Motor neuron (in vitro differentiated cells): ENCODE measurements at regions not wholly inside any gene's neighbourhood (a gene's known extent, or its start where the extent isn't known, plus 50 kb on each side); places are given as distances from the start of the nearest gene placed in this dataset.

ENCODE experiments used
- ATAC-seq, 8 experiments: fragments of 200-7000 bp; cut with Tn5 transposase; replicated peaks in 6 of 8; 2 replicates each; pipeline ENCODE4 v1.8.0; 2021; ENCODE audit warnings: mild to moderate bottlenecking in 8 of 8, moderate library complexity in 8 of 8
- H3K27ac ChIP-seq, 2 donors: fragments of 250-450 bp; sonication (Bioruptor Pico); 2 replicates each; pipeline ENCODE4 v1.9.0; 2021; ENCODE audit warnings: antibody characterized with exemption in 2 of 2, mild to moderate bottlenecking in 2 of 2, moderate library complexity in 1 of 2
- H3K4me1 ChIP-seq, 2 donors: fragments of 250-450 bp; sonication (Bioruptor Pico); replicated peaks in 1 of 2; 2 replicates each; pipeline ENCODE4 v1.6.1; 2021; ENCODE audit warnings: antibody characterized with exemption in 2 of 2, mild to moderate bottlenecking in 2 of 2, moderate library complexity in 1 of 2
- H3K4me3 ChIP-seq, 5 donors: fragments of 250-450 bp; sonication (Bioruptor Pico); 2 replicates each; pipeline ENCODE4 v1.9.0; 2021; ENCODE audit warnings: antibody characterized with exemption in 5 of 5, mild to moderate bottlenecking in 5 of 5, moderate library complexity in 4 of 5
- whole genome bisulfite sequencing, 10 experiments: fragments of 450-650 bp; shearing (Covaris generic); methylation state at CpG; one replicate each; pipeline ENCODE4 v1.0.0; 2022; 5-methylcytosine and 5-hydroxymethylcytosine counted together
- in situ Hi-C, 9 experiments: fragments of 400-800 bp; cut with MboI; loops; one replicate each; pipeline ENCODE4 v1.15.0; 2021; ENCODE audit warnings: low sequenced_read_pairs in 9 of 9, low pct_unique_long_range_greater_than_20kb in 2 of 9; ENCODE audit not compliant: unreplicated experiment in 9 of 9

GRCh38 chr12:66965621-66966020 lies 286.7 kb upstream of the GRIP1 start:
- 0 to 83% (median 29%) methylated on average over 1 of the region's 1 CpG; no CpG with 5 or more reads in 6 of the 10 experiments for WGBS, 10 experiments
- in situ Hi-C loops = no loop called here
- peak in 5 of 8 experiments; percentile 79 to 99 (median 94) for ATAC-seq
- peaks cover 0 to 18% of the 10 kb centered on the region in 2 donors for H3K4me1 ChIP-seq
- H3K4me3 ChIP-seq = no peak overlapping the region
- H3K27ac ChIP-seq = no peak overlapping the region

GRCh38 chr12:66971816-66972215 lies 292.9 kb upstream of the GRIP1 start:
- no peak for ATAC-seq
- in situ Hi-C loops = no loop called here
- H3K4me3 ChIP-seq = no peak overlapping the region
- H3K4me1 ChIP-seq = peaks cover 0 to 1% of the 10 kb centered on the region in 2 donors
- no peak overlapping the region for H3K27ac ChIP-seq
- WGBS, 10 experiments = 0 to 100% (median 78%) methylated on average over 2 to 5 of the region's 5 CpGs

- Histone ChIP-seq H3K4me3 (no peak overlapping the region), H3K27ac (no peak overlapping the region), H3K4me1 (no peaks in the 10 kb centered on the region)
- no peak for ATAC-seq
- in situ Hi-C loops = no loop called here
Observed at GRCh38 chr12:66976526-66976925, 292.6 kb upstream of the CAND1 start.

- 0 to 80% (median 0%) methylated on average over 1 of the region's 1 CpG; no CpG with 5 or more reads in 3 of the 10 experiments for WGBS, 10 experiments
- H3K4me1 ChIP-seq = peaks cover 2 to 4% of the 10 kb centered on the region in 2 donors
- H3K4me3 ChIP-seq = no peak overlapping the region
- no peak overlapping the region for H3K27ac ChIP-seq
- no peak for ATAC-seq
- in situ Hi-C loops = no loop called here
Observed at GRCh38 chr12:66978802-66979201, 290.4 kb upstream of the CAND1 start.

GRCh38 chr12:66979251-66979650 lies 289.9 kb upstream of the CAND1 start:
- H3K4me3 ChIP-seq = no peak overlapping the region
- peaks cover 3 to 7% of the 10 kb centered on the region in 2 donors for H3K4me1 ChIP-seq
- WGBS, 10 experiments = 21 to 100% (median 76%) methylated on average over 1 to 4 of the region's 4 CpGs
- in situ Hi-C loops = no loop called here
- ATAC-seq = no peak
- H3K27ac ChIP-seq = no peak overlapping the region

GRCh38 chr12:66984077-66984476 lies 285.1 kb upstream of the CAND1 start:
- 0 to 94% (median 58%) methylated on average over 1 to 2 of the region's 2 CpGs; no CpG with 5 or more reads in 2 of the 10 experiments for WGBS, 10 experiments
- in situ Hi-C loops = no loop called here
- H3K4me1 ChIP-seq = peaks cover 3 to 12% of the 10 kb centered on the region in 2 donors
- peak in 5 of 8 experiments; percentile 19 to 76 (median 39) for ATAC-seq
- H3K27ac ChIP-seq = peak overlapping the region in 1 of 2 donors; percentile 28
- no peak overlapping the region for H3K4me3 ChIP-seq

GRCh38 chr12:66984962-66985361 lies 284.2 kb upstream of the CAND1 start:
- Histone ChIP-seq H3K27ac (no peak overlapping the region), H3K4me1 (peaks cover 3 to 12% of the 10 kb centered on the region in 2 donors), H3K4me3 (no peak overlapping the region)
- WGBS, 10 experiments = 8 to 100% (median 83%) methylated on average over 1 to 3 of the region's 3 CpGs; no CpG with 5 or more reads in 1 of the 10 experiments
- peak in 1 of 8 experiments; percentile 17 for ATAC-seq
- in situ Hi-C loops = no loop called here

GRCh38 chr12:66999141-66999540 lies 270.0 kb upstream of the CAND1 start:
- 0 to 100% (median 81%) methylated on average over 1 of the region's 1 CpG for WGBS, 10 experiments
- in situ Hi-C loops = no loop called here
- Histone ChIP-seq H3K27ac (no peak overlapping the region), H3K4me1 (peaks cover 8 to 10% of the 10 kb centered on the region in 2 donors), H3K4me3 (no peak overlapping the region)
- no peak for ATAC-seq

GRCh38 chr12:67001251-67001650 lies 267.9 kb upstream of the CAND1 start:
- Histone ChIP-seq H3K27ac (no peak overlapping the region), H3K4me3 (no peak overlapping the region), H3K4me1 (peaks cover 8 to 10% of the 10 kb centered on the region in 2 donors)
- peak in 5 of 8 experiments; percentile 20 to 63 (median 46) for ATAC-seq
- in situ Hi-C loops = no loop called here
- WGBS, 10 experiments = 0 to 80% (median 21%) methylated on average over 1 to 2 of the region's 2 CpGs; no CpG with 5 or more reads in 4 of the 10 experiments

GRCh38 chr12:67002720-67003119 lies 266.4 kb upstream of the CAND1 start:
- Histone ChIP-seq H3K27ac (no peak overlapping the region), H3K4me1 (peaks cover 8 to 10% of the 10 kb centered on the region in 2 donors), H3K4me3 (no peak overlapping the region)
- WGBS, 10 experiments = 0 to 100% (median 64%) methylated on average over 1 to 2 of the region's 2 CpGs; no CpG with 5 or more reads in 1 of the 10 experiments
- ATAC-seq = peak in 2 of 8 experiments; percentile 21 to 66
- in situ Hi-C loops = no loop called here

GRCh38 chr12:67006610-67007009 lies 262.5 kb upstream of the CAND1 start:
- peak in 1 of 8 experiments; percentile 85 for ATAC-seq
- Histone ChIP-seq H3K4me3 (no peak overlapping the region), H3K4me1 (peaks cover 2 to 3% of the 10 kb centered on the region in 2 donors), H3K27ac (no peak overlapping the region)
- WGBS, 10 experiments = 0 to 100% (median 60%) methylated on average over 1 to 2 of the region's 2 CpGs; no CpG with 5 or more reads in 2 of the 10 experiments
- in situ Hi-C loops = no loop called here

- no peak overlapping the region for H3K27ac ChIP-seq
- WGBS, 10 experiments = 0 to 100% (median 60%) methylated on average over 1 of the region's 1 CpG; no CpG with 5 or more reads in 1 of the 10 experiments
- in situ Hi-C loops = no loop called here
- H3K4me1 ChIP-seq = peaks cover 4 to 5% of the 10 kb centered on the region in 2 donors
- H3K4me3 ChIP-seq = no peak overlapping the region
- no peak for ATAC-seq
Observed at GRCh38 chr12:67014642-67015041, 254.5 kb upstream of the CAND1 start.

GRCh38 chr12:67018105-67018504 lies 251.1 kb upstream of the CAND1 start:
- 42 to 97% (median 81%) methylated on average over 1 to 3 of the region's 5 CpGs; no CpG with 5 or more reads in 6 of the 10 experiments for WGBS, 10 experiments

GRCh38 chr12:67019070-67019469 lies 250.1 kb upstream of the CAND1 start:
- WGBS, 10 experiments = 0 to 90% (median 46%) methylated on average over 1 to 10 of the region's 10 CpGs
- in situ Hi-C loops = no loop called here
- Histone ChIP-seq H3K4me1 (peaks cover 4 to 5% of the 10 kb centered on the region in 2 donors), H3K27ac (no peak overlapping the region), H3K4me3 (no peak overlapping the region)
- peak in 3 of 8 experiments; percentile 19 to 98 (median 43) for ATAC-seq

More at GRCh38 chr12:67018105-67018504, 251.1 kb upstream of the CAND1 start:
- Histone ChIP-seq H3K27ac (no peak overlapping the region), H3K4me3 (no peak overlapping the region), H3K4me1 (peaks cover 4 to 5% of the 10 kb centered on the region in 2 donors)
- in situ Hi-C loops = no loop called here
- ATAC-seq = no peak
